HCT116 (cell line): ENCODE measurements at regions not wholly inside any gene's neighbourhood (a gene's known extent, or its start where the extent isn't known, plus 50 kb on each side); places are given as distances from the start of the nearest gene placed in this dataset.

Experiments
- ATAC-seq: fragments of 200-7000 bp; cut with Tn5 transposase; 2 replicates; pipeline ENCODE4 v1.9.1; 2020; ENCODE audit warnings: mild to moderate bottlenecking, moderate library complexity
- BruUV-seq: library from RNA; stranded (reverse); fragments of 400-500 nt; replicated peaks from 2 replicates; lab custom pipeline; 2021; lab: Mats Ljungman, UMichigan
- CTCF ChIA-PET: fragments of 300-600 bp; sonication (Branson Sonifier 250); formaldehyde crosslinking; loops from one replicate; lab custom pipeline; 2021; ENCODE audit warnings: antibody characterized with exemption; lab: Charles Lee
- POLR2A ChIA-PET: fragments of 300-600, 350-600 bp; sonication (Branson Sonifier 250); formaldehyde crosslinking; loops from one replicate; lab custom pipeline; 2021; ENCODE audit warnings: antibody characterized with exemption; lab: Charles Lee
- RAD21 ChIA-PET, 2 experiments: fragments of 300-600 bp; sonication (Branson Sonifier 250); formaldehyde crosslinking; loops; one replicate each; lab custom pipeline; 2023; ENCODE audit warnings: low total read pairs in 2 of 2; ENCODE audit not compliant: uncharacterized antibody in 2 of 2, unreplicated experiment in 2 of 2, low non-redundant PET in 1 of 2; lab: Charles Lee
- DNase-seq: peaks from one replicate; pipeline ENCODE4 v3.0.0-alpha.2; 2010; ENCODE audit warnings: low read depth, low spot score
- H2AFZ ChIP-seq: fragments of 200-600 bp; shearing (Covaris generic), sonication (generic); 2 replicates; pipeline ENCODE4 v1.6.1; 2017; ENCODE audit warnings: low read depth, mixed run types, mixed read lengths, antibody characterized with exemption, low read length; ENCODE audit not compliant: poor library complexity, severe bottlenecking
- H3K27ac ChIP-seq: 2 replicates; pipeline ENCODE4 v1.5.1; 2012; ENCODE audit warnings: low read depth, low read length
- H3K27me3 ChIP-seq: fragments of 200-600 bp; sonication (generic); 2 replicates; pipeline ENCODE4 v1.6.1; 2016; ENCODE audit warnings: mixed run types, low read length, mixed read lengths; ENCODE audit not compliant: insufficient read depth
- H3K36me3 ChIP-seq, 2 experiments: fragments of 200-500 bp in 1 of 2; fragments of 200-600 bp in 1 of 2; sonication (Bioruptor generic) in 1 of 2; sonication (generic) in 1 of 2; 2 replicates each; pipeline versions ENCODE4 v1.5.1 to v1.6.1; 2014 to 2016; ENCODE audit warnings: low read length in 2 of 2, inconsistent platforms in 1 of 2, mixed read lengths in 1 of 2, mixed run types in 1 of 2; ENCODE audit not compliant: insufficient read depth in 2 of 2, control insufficient read depth in 1 of 2
- H3K4me1 ChIP-seq, 2 experiments: fragments of 200-600 bp in 1 of 2; sonication (generic) in 1 of 2; 2 replicates each; pipeline versions ENCODE4 v1.5.1 to v1.6.1; 2012 to 2017; ENCODE audit warnings: low read length in 2 of 2, inconsistent platforms in 1 of 2, mild to moderate bottlenecking in 1 of 2, mixed read lengths in 1 of 2, mixed run types in 1 of 2, moderate library complexity in 1 of 2; ENCODE audit not compliant: insufficient read depth in 2 of 2, control insufficient read depth in 1 of 2
- H3K4me2 ChIP-seq: fragments of 200-600 bp; sonication (generic); 2 replicates; pipeline ENCODE4 v1.6.1; 2017; ENCODE audit warnings: mixed run types, low read length, mixed read lengths
- H3K4me3 ChIP-seq, 2 experiments: fragments of 200-600 bp in 1 of 2; sonication (generic) in 1 of 2; replicated peaks in 1 of 2; 2 replicates each; pipeline ENCODE4 v1.5.1; 2011 to 2016; ENCODE audit warnings: low read length in 2 of 2, control low read depth in 1 of 2, low read depth in 1 of 2, mild to moderate bottlenecking in 1 of 2, mixed read lengths in 1 of 2, mixed run types in 1 of 2
- H3K79me2 ChIP-seq: fragments of 200-600 bp; sonication (generic); 2 replicates; pipeline ENCODE4 v1.6.1; 2017; ENCODE audit warnings: mild to moderate bottlenecking, mixed run types, low read length, moderate library complexity, mixed read lengths; ENCODE audit not compliant: insufficient read depth
- H3K9ac ChIP-seq: fragments of 200-600 bp; sonication (generic); 2 replicates; pipeline ENCODE4 v1.6.1; 2016; ENCODE audit warnings: low read length, mixed read lengths
- H3K9me2 ChIP-seq: fragments of 200-600 bp; sonication (generic), shearing (Covaris generic); 2 replicates; pipeline ENCODE4 v1.6.1; 2017; ENCODE audit warnings: mixed run types, mild to moderate bottlenecking, moderate library complexity; ENCODE audit not compliant: insufficient read depth
- H3K9me3 ChIP-seq, 2 experiments: fragments of 200-500 bp in 1 of 2; fragments of 200-600 bp in 1 of 2; sonication (Bioruptor generic) in 1 of 2; sonication (generic) in 1 of 2; 2 replicates each; pipeline ENCODE4 v1.6.1; 2014 to 2017; ENCODE audit warnings: low read length in 2 of 2, mixed read lengths in 2 of 2, inconsistent platforms in 1 of 2, low read depth in 1 of 2, mild to moderate bottlenecking in 1 of 2, mixed run types in 1 of 2, moderate library complexity in 1 of 2; ENCODE audit not compliant: control insufficient read depth in 1 of 2, insufficient read depth in 1 of 2
- H4K20me1 ChIP-seq: fragments of 200-600 bp; sonication (generic), shearing (Covaris generic); 2 replicates; pipeline ENCODE4 v1.6.1; 2017; ENCODE audit warnings: mixed run types, mild to moderate bottlenecking, moderate library complexity; ENCODE audit not compliant: insufficient read depth
- CBX3 ChIP-seq: IDR thresholded peaks from 2 replicates; pipeline ENCODE4 v1.6.1; 2012; ENCODE audit warnings: low read depth
- CEBPB ChIP-seq: IDR thresholded peaks from 2 replicates; pipeline ENCODE4 v1.6.1; 2012; ENCODE audit warnings: low read depth
- EGR1 ChIP-seq: IDR thresholded peaks from 2 replicates; pipeline ENCODE4 v1.6.1; 2012; ENCODE audit warnings: low read depth
- EZH2 ChIP-seq: fragments of 200-600 bp; sonication (generic); IDR thresholded peaks from 2 replicates; pipeline ENCODE4 v1.6.1; 2017; ENCODE audit warnings: antibody characterized with exemption, mixed run types
- EZH2phosphoT487 ChIP-seq: fragments of 200-600 bp; IDR thresholded peaks from 2 replicates; pipeline ENCODE4 v1.6.1; 2018; ENCODE audit warnings: antibody characterized with exemption, borderline replicate concordance
- POLR2A ChIP-seq: IDR thresholded peaks from 2 replicates; pipeline ENCODE4 v1.7.0; 2011; ENCODE audit warnings: borderline replicate concordance; ENCODE audit not compliant: insufficient read depth, insufficient read length; ENCODE audit errors: extremely low read depth
- SIN3A ChIP-seq: IDR thresholded peaks from 2 replicates; pipeline ENCODE4 v1.6.1; 2012; ENCODE audit warnings: low read depth
- SP1 ChIP-seq: IDR thresholded peaks from 2 replicates; pipeline ENCODE4 v1.6.1; 2012; ENCODE audit warnings: low read depth
- SRF ChIP-seq: IDR thresholded peaks from 2 replicates; pipeline ENCODE4 v1.6.1; 2012; ENCODE audit warnings: low read depth
- TCF7L2 ChIP-seq: IDR thresholded peaks from 2 replicates; pipeline ENCODE4 v1.7.0; 2011; ENCODE audit warnings: borderline replicate concordance, inconsistent platforms; ENCODE audit not compliant: insufficient read depth, insufficient read length; ENCODE audit errors: extremely low read depth
- YY1 ChIP-seq: IDR thresholded peaks from 2 replicates; pipeline ENCODE4 v1.6.1; 2011; ENCODE audit warnings: low read length, low read depth, moderate library complexity, mild to moderate bottlenecking; ENCODE audit not compliant: insufficient replicate concordance; ENCODE audit errors: extremely low read depth
- ZFX ChIP-seq: fragments of 450-650 bp; IDR thresholded peaks from 2 replicates; pipeline ENCODE4 v1.6.1; 2017
- ZNF274 ChIP-seq: fragments of 200-500 bp; sonication (Bioruptor generic); IDR thresholded peaks from 2 replicates; pipeline ENCODE4 v1.6.1; 2014; ENCODE audit warnings: mild to moderate bottlenecking, low read depth, low read length, inconsistent platforms
- intact Hi-C: fragments of 100-400 bp; cut with micrococcal nuclease; formaldehyde crosslinking; loops from 2 replicates; pipeline ENCODE4 v1.10.0; 2022
- TF ChIP-seq, protein P1 (sequence below): IDR thresholded peaks from 2 replicates; pipeline ENCODE4 v1.6.1; 2012
- TF ChIP-seq, protein P2 (sequence below), 3 experiments: fragments of 200-600 bp in 1 of 3; sonication (generic) in 1 of 3; IDR thresholded peaks in 2 of 3; conservative IDR thresholded peaks in 1 of 3; 2 replicates each; pipeline ENCODE4 v1.5.1; 2012 to 2017; ENCODE audit warnings: low read depth in 2 of 3, low read length in 2 of 3, antibody characterized with exemption in 1 of 3, borderline replicate concordance in 1 of 3, control low read depth in 1 of 3, mild to moderate bottlenecking in 1 of 3, mixed read lengths in 1 of 3, mixed run types in 1 of 3, moderate library complexity in 1 of 3; ENCODE audit not compliant: insufficient read depth in 1 of 3
- TF ChIP-seq, protein P3 (sequence below): IDR thresholded peaks from 2 replicates; pipeline ENCODE4 v1.6.1; 2012

DNA sequence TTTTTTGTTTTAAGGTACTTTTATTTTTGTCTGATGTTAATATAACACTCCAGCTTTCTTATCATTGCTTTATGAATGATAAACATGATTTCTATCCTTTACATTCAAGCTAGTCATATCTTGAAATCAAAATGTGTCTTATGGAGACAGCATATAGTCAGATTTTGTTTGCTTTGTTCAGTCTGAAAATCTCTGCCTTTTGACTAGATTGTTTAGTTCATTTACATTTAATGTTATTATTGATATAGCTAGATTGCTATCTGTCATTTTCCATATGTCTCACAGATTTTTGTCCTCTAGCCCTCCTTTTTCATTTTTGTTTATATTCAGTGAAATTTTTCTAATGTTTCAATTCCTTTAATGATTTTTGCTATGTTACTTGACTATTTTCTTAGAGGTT, 332.8 kb downstream of the SMOC2 start:
- RAD21 ChIA-PET, result no interaction called here
- no peak overlapping the region for H3K27ac ChIP-seq
- CTCF ChIA-PET, result no interaction called here
- H3K9ac ChIP-seq, result no peak overlapping the region
- no TSS peak for BruUV-seq
- intact Hi-C loops, result no loop called here
- no peaks in the 10 kb centered on the region for H3K9me3 ChIP-seq
- no peak for ATAC-seq
- no peak for DNase-seq
- H3K9me2 ChIP-seq, result no peaks in the 10 kb centered on the region
- no peak overlapping the region for H3K4me2 ChIP-seq
- H3K4me1 ChIP-seq, result no peaks in the 10 kb centered on the region
- H3K79me2 ChIP-seq, result no peaks in the 10 kb centered on the region
- no peaks in the 10 kb centered on the region for H3K36me3 ChIP-seq
- POLR2A ChIA-PET, result no interaction called here
- H4K20me1 ChIP-seq, result no peaks in the 10 kb centered on the region
- H3K27me3 ChIP-seq, result 0 out of 2 replicates have a peak, but pooled peaks cover 3% of the 10 kb centered on the region
- no peak overlapping the region for H3K4me3 ChIP-seq
- no peak overlapping the region for H2AFZ ChIP-seq
- no peak for TF ChIP-seq CBX3
- TF ChIP-seq POLR2A, result no peak
- TF ChIP-seq, all 23 proteins: peak for 0

DNA sequence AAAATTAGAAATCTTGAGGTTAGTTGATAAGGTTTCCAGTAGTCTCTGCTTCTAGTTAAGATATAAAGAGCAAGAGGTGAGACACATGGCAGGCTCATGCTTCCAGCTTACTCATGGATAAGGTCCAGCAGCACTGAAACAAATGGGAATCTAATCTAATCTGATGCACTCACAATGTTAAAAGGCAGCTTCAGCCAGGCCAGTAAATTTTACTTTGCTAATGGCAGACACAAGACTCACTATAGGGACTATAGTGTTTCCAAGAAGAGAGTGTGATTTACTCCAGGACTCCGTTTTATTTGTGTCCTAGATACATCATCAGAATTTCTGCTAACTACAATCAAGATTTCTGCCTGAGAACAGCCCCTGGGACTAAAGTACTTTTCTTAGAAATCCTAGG, 324.8 kb downstream of the SMOC2 start:
- RAD21 ChIA-PET, result no interaction called here
- no peak for DNase-seq
- Histone ChIP-seq H3K27me3 (no peaks in the 10 kb centered on the region), H3K36me3 (no peaks in the 10 kb centered on the region), H3K4me2 (no peak overlapping the region), H3K9me3 (no peaks in the 10 kb centered on the region), H3K9me2 (no peaks in the 10 kb centered on the region), H3K79me2 (no peaks in the 10 kb centered on the region), H3K27ac (no peak overlapping the region), H3K9ac (no peak overlapping the region), H3K4me3 (no peak overlapping the region), H2AFZ (no peak overlapping the region), H3K4me1 (no peaks in the 10 kb centered on the region), H4K20me1 (no peaks in the 10 kb centered on the region)
- POLR2A ChIA-PET, result no interaction called here
- intact Hi-C loops, result no loop called here
- CTCF ChIA-PET, result no interaction called here
- BruUV-seq, result no TSS peak
- ATAC-seq, result no peak
- no peak for TF ChIP-seq SP1
- TF ChIP-seq, protein P1, sequence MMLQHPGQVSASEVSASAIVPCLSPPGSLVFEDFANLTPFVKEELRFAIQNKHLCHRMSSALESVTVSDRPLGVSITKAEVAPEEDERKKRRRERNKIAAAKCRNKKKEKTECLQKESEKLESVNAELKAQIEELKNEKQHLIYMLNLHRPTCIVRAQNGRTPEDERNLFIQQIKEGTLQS, result no peak
- no peak for TF ChIP-seq YY1
- no peak for TF ChIP-seq POLR2A
- TF ChIP-seq SRF, result no peak
- no peak for TF ChIP-seq CBX3
- no peak for TF ChIP-seq SIN3A
- no peak for TF ChIP-seq EGR1
- TF ChIP-seq, protein P2, sequence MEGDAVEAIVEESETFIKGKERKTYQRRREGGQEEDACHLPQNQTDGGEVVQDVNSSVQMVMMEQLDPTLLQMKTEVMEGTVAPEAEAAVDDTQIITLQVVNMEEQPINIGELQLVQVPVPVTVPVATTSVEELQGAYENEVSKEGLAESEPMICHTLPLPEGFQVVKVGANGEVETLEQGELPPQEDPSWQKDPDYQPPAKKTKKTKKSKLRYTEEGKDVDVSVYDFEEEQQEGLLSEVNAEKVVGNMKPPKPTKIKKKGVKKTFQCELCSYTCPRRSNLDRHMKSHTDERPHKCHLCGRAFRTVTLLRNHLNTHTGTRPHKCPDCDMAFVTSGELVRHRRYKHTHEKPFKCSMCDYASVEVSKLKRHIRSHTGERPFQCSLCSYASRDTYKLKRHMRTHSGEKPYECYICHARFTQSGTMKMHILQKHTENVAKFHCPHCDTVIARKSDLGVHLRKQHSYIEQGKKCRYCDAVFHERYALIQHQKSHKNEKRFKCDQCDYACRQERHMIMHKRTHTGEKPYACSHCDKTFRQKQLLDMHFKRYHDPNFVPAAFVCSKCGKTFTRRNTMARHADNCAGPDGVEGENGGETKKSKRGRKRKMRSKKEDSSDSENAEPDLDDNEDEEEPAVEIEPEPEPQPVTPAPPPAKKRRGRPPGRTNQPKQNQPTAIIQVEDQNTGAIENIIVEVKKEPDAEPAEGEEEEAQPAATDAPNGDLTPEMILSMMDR (IDR thresholded peaks at IDR 0.05 in 2 of 3, conservative IDR thresholded peaks at IDR 0.05 in 1 of 3; ENCODE audit: borderline replicate concordance in 1 of 3, insufficient read depth in 1 of 3, low read depth in 2 of 3, low read length in 2 of 3), result no peak
- no peak for TF ChIP-seq TCF7L2
- no peak for TF ChIP-seq CEBPB
- no peak for TF ChIP-seq ZFX
- no peak for TF ChIP-seq ZNF274
- TF ChIP-seq, protein P3, sequence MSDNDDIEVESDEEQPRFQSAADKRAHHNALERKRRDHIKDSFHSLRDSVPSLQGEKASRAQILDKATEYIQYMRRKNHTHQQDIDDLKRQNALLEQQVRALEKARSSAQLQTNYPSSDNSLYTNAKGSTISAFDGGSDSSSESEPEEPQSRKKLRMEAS, result no peak
- TF ChIP-seq EZH2, result no peak
- no peak for TF ChIP-seq EZH2phosphoT487
